ENCODE measurements at regions not wholly inside any gene's neighbourhood (a gene's known extent, or its start where the extent isn't known, plus 50 kb on each side); places are given as distances from the start of the nearest gene placed in this dataset.

DNA sequence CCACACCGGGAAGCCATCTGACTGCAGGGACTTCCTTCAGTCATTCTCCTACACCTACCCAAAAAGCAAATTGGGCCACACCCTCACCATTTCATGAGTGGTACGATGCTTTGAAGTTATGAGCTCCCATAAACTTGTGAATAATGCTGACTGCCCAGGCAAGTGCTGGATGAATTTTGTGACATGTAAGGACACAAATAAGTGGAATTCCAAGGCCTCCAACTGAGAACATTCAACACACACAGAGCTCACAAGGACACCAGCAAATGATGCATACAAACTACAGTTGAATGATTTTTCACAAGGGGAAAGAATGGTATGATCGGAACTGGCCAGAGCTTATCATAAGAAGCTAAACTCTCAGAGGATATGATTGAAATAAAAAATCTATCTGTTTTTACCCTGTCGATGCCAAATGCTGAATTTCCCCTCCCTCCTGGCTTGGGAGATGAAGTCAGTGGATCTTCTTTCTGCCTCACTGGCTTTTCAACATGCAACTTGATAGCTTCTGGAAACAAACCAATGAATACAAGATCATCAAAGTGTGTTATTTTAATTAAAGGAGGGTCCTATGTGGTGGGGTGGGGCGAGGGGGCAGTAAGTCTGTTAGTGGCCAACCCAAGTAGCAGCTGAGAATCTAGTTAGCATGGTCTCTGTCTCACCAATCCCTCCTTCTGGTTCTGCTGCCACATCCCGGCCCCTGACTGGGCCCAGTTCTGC, 123.8 kb downstream of the WT1 start:
- H3K4me1 Mint-ChIP-seq, result peaks cover 0 to 2% (median 0%) of the 10 kb centered on the region in 3 donors
- H3K9me3 Mint-ChIP-seq, result no peaks in the 10 kb centered on the region
- no peaks in the 10 kb centered on the region for H3K36me3 Mint-ChIP-seq
- H3K4me3 Mint-ChIP-seq, result peak overlapping the region in 1 of 4 donors; percentile 28
- peaks cover 10% of the 10 kb centered on the region for H3K27me3 Mint-ChIP-seq
- no peak overlapping the region for H3K27ac Mint-ChIP-seq

GRCh38 chr11:32312206-32312817, 123.0 kb downstream of the WT1 start:
- Mint-ChIP-seq H3K9me3 (no peaks in the 10 kb centered on the region), H3K27me3 (peaks cover 10% of the 10 kb centered on the region), H3K4me1 (peaks cover 0 to 2% (median 0%) of the 10 kb centered on the region in 3 donors), H3K36me3 (no peaks in the 10 kb centered on the region), H3K4me3 (no peak overlapping the region), H3K27ac (no peak overlapping the region)

DNA sequence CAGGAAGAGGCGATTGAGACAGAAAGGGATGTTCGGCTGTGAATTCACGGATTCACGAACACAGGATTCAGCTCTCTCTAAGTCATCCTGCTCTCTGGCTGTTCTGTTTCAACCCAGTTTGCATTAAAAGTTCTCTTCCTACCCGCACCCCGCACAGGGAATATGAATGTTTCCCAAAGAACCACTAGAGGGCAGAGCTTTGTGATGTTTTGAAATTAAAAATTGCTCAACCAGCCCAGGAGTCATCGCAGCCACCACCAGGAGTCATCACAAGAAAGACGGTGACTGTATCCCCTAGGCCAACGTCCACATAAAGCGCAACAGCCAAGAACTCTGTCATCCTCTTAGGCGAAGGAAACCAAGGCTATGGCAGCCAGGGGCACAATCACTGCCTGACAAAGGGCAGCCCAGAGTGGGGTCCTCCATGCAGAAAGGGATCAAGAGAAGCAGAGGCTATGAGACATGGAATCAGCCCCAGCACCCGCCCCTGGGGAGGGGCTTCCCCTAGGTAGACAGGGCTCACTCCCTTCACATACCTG, 122.4 kb downstream of the WT1 start:
- H3K27ac Mint-ChIP-seq, result no peak overlapping the region
- no peaks in the 10 kb centered on the region for H3K36me3 Mint-ChIP-seq
- peaks cover 10% of the 10 kb centered on the region for H3K27me3 Mint-ChIP-seq
- H3K4me1 Mint-ChIP-seq, result peaks cover 0 to 2% (median 0%) of the 10 kb centered on the region in 3 donors
- no peaks in the 10 kb centered on the region for H3K9me3 Mint-ChIP-seq
- no peak overlapping the region for H3K4me3 Mint-ChIP-seq

DNA sequence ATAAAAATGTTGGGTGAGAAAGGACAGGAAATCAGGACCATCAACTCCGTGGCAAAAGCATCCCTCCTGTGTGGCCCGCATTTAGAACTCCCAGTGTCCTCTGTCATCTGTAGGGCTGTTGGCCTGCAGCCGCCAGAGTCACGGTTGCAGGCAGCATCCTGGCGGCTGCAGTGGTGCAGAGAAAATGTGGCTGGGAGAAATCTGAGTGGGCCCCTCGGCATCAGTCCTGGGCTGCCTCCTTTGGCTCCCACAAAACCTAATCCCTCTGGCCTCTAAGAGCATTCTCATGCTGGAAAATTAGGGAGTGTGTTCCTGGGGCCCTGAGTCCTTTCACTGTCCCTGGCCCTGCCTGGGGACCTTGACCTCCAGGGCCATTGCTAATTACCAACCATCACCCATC, 121.9 kb downstream of the WT1 start:
- no peak overlapping the region for H3K4me3 Mint-ChIP-seq
- peaks cover 0 to 2% (median 0%) of the 10 kb centered on the region in 3 donors for H3K4me1 Mint-ChIP-seq
- H3K27me3 Mint-ChIP-seq, result peaks cover 10% of the 10 kb centered on the region
- H3K9me3 Mint-ChIP-seq, result no peaks in the 10 kb centered on the region
- no peak overlapping the region for H3K27ac Mint-ChIP-seq
- H3K36me3 Mint-ChIP-seq, result no peaks in the 10 kb centered on the region

GRCh38 chr11:32315121-32315520, 120.2 kb downstream of the WT1 start:
- no peak overlapping the region for H3K27ac Mint-ChIP-seq
- peaks cover 0 to 2% (median 0%) of the 10 kb centered on the region in 3 donors for H3K4me1 Mint-ChIP-seq
- no peak overlapping the region for H3K4me3 Mint-ChIP-seq
- H3K9me3 Mint-ChIP-seq, result no peaks in the 10 kb centered on the region
- peaks cover 7% of the 10 kb centered on the region for H3K27me3 Mint-ChIP-seq
- H3K36me3 Mint-ChIP-seq, result no peaks in the 10 kb centered on the region

GRCh38 chr11:32316232-32316631, 119.1 kb downstream of the WT1 start:
- H3K27me3 Mint-ChIP-seq, result peaks cover 5% of the 10 kb centered on the region
- H3K4me3 Mint-ChIP-seq, result no peak overlapping the region
- H3K27ac Mint-ChIP-seq, result no peak overlapping the region
- H3K9me3 Mint-ChIP-seq, result no peaks in the 10 kb centered on the region
- no peaks in the 10 kb centered on the region for H3K36me3 Mint-ChIP-seq
- peaks cover 0 to 2% (median 0%) of the 10 kb centered on the region in 3 donors for H3K4me1 Mint-ChIP-seq

- H3K9me3 Mint-ChIP-seq, result no peaks in the 10 kb centered on the region
- no peak overlapping the region for H3K27ac Mint-ChIP-seq
- no peaks in the 10 kb centered on the region for H3K36me3 Mint-ChIP-seq
- H3K27me3 Mint-ChIP-seq, result peaks cover 4% of the 10 kb centered on the region
- peaks cover 0 to 2% (median 0%) of the 10 kb centered on the region in 3 donors for H3K4me1 Mint-ChIP-seq
- no peak overlapping the region for H3K4me3 Mint-ChIP-seq
These were observed 118.3 kb downstream of the WT1 start for GRCh38 chr11:32316858-32317642.

- no peaks in the 10 kb centered on the region for H3K9me3 Mint-ChIP-seq
These were observed 117.7 kb downstream of the WT1 start for GRCh38 chr11:32317643-32318042.

GRCh38 chr11:32318071-32319055, 117.0 kb downstream of the WT1 start:
- no peaks in the 10 kb centered on the region for H3K9me3 Mint-ChIP-seq
- H3K27me3 Mint-ChIP-seq, result peaks cover 3% of the 10 kb centered on the region
- H3K4me1 Mint-ChIP-seq, result peaks cover 0 to under 1% (median 0%) of the 10 kb centered on the region in 3 donors
- no peaks in the 10 kb centered on the region for H3K36me3 Mint-ChIP-seq
- no peak overlapping the region for H3K4me3 Mint-ChIP-seq
- H3K27ac Mint-ChIP-seq, result no peak overlapping the region

More at GRCh38 chr11:32317643-32318042, 117.7 kb downstream of the WT1 start:
- peaks cover 0 to 2% (median 0%) of the 10 kb centered on the region in 3 donors for H3K4me1 Mint-ChIP-seq
- H3K4me3 Mint-ChIP-seq, result no peak overlapping the region
- H3K36me3 Mint-ChIP-seq, result no peaks in the 10 kb centered on the region
- H3K27ac Mint-ChIP-seq, result no peak overlapping the region
- H3K27me3 Mint-ChIP-seq, result peaks cover 2% of the 10 kb centered on the region

- peaks cover 0 to 3% (median 0%) of the 10 kb centered on the region in 3 donors for H3K9me3 Mint-ChIP-seq
- no peak overlapping the region for H3K27ac Mint-ChIP-seq
- H3K4me3 Mint-ChIP-seq, result no peak overlapping the region
- no peaks in the 10 kb centered on the region for H3K36me3 Mint-ChIP-seq
- H3K27me3 Mint-ChIP-seq, result peaks cover 1% of the 10 kb centered on the region
- peaks cover 0 to 2% (median 2%) of the 10 kb centered on the region in 3 donors for H3K4me1 Mint-ChIP-seq
These were observed 111.6 kb downstream of the WT1 start for GRCh38 chr11:32323814-32324130.

DNA sequence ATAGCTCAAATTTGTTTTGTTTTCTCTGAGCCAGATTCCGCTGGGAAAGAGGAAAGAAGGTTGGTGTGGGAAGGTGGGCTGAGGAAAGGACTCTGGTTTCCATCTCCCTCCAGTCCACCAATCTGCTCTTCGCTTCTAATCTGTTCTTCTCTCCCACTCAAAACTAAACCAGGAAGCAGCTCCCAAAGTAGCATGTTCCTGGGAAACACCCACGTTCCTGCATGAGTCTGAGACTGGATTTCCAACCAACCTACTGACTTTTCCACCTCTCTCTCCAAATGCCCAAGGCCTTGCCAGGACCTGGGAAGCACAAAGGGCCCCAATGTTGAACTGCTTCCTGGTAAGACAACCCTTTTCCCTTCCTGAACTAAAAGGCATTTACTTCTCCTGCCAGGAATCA, 110.2 kb downstream of the WT1 start:
- Mint-ChIP-seq H3K9me3 (peaks cover 0 to 3% (median 0%) of the 10 kb centered on the region in 3 donors), H3K4me3 (no peak overlapping the region), H3K27me3 (peaks cover 1% of the 10 kb centered on the region), H3K36me3 (no peaks in the 10 kb centered on the region), H3K4me1 (peaks cover 0 to 2% (median 2%) of the 10 kb centered on the region in 3 donors), H3K27ac (peak overlapping the region in 1 of 3 donors; percentile 67)

- H3K27me3 Mint-ChIP-seq, result peaks cover 2% of the 10 kb centered on the region
- no peaks in the 10 kb centered on the region for H3K36me3 Mint-ChIP-seq
- H3K4me3 Mint-ChIP-seq, result no peak overlapping the region
- peaks cover 0 to 3% (median 0%) of the 10 kb centered on the region in 3 donors for H3K9me3 Mint-ChIP-seq
- H3K27ac Mint-ChIP-seq, result peak overlapping the region in 1 of 3 donors; percentile 35
- peaks cover 0 to 2% (median 2%) of the 10 kb centered on the region in 3 donors for H3K4me1 Mint-ChIP-seq
These were observed 109.6 kb downstream of the WT1 start for GRCh38 chr11:32325725-32326124.

- H3K4me3 Mint-ChIP-seq, result no peak overlapping the region
- no peak overlapping the region for H3K27ac Mint-ChIP-seq
- H3K9me3 Mint-ChIP-seq, result peaks cover 0 to 3% (median 0%) of the 10 kb centered on the region in 3 donors
- H3K36me3 Mint-ChIP-seq, result no peaks in the 10 kb centered on the region
- H3K27me3 Mint-ChIP-seq, result peaks cover 9% of the 10 kb centered on the region
- H3K4me1 Mint-ChIP-seq, result peaks cover 0 to 2% (median 2%) of the 10 kb centered on the region in 3 donors
These were observed 108.8 kb downstream of the WT1 start for GRCh38 chr11:32326522-32326921.

GRCh38 chr11:32328392-32328791, 106.9 kb downstream of the WT1 start:
- no peaks in the 10 kb centered on the region for H3K36me3 Mint-ChIP-seq
- H3K4me3 Mint-ChIP-seq, result no peak overlapping the region
- peaks cover 21% of the 10 kb centered on the region for H3K27me3 Mint-ChIP-seq
- H3K27ac Mint-ChIP-seq, result no peak overlapping the region
- H3K4me1 Mint-ChIP-seq, result peaks cover 0 to 3% (median 3%) of the 10 kb centered on the region in 3 donors
- peaks cover 0 to 3% (median 0%) of the 10 kb centered on the region in 3 donors for H3K9me3 Mint-ChIP-seq
